B cell (primary cell): ENCODE measurements at regions not wholly inside any gene's neighbourhood (a gene's known extent, or its start where the extent isn't known, plus 50 kb on each side); places are given as distances from the start of the nearest gene placed in this dataset.

Source experiments
- ATAC-seq: fragments of 200-7000 bp; cut with Tn5 transposase; one replicate; pipeline ENCODE4 v1.10.0; 2021; ENCODE audit warnings: low read depth, mild to moderate bottlenecking, moderate number of reproducible peaks, moderate library complexity
- CTCF ChIA-PET: fragments of 350-600 bp; sonication (Branson Sonifier 250); formaldehyde crosslinking; loops from one replicate; lab custom pipeline; 2021; ENCODE audit warnings: antibody characterized with exemption, inconsistent platforms; lab: Charles Lee
- POLR2A ChIA-PET: fragments of 350-600 bp; sonication (Branson Sonifier 250); formaldehyde crosslinking; loops from one replicate; lab custom pipeline; 2021; ENCODE audit warnings: antibody characterized with exemption; lab: Charles Lee
- DNase-seq: peaks from one replicate; pipeline ENCODE4 v3.0.0; 2013
- H2AFZ ChIP-seq: 2 replicates; pipeline ENCODE4 v1.6.1; 2012; ENCODE audit warnings: mild to moderate bottlenecking, low read depth, low read length; ENCODE audit not compliant: insufficient read depth, poor library complexity, severe bottlenecking
- H3K27ac ChIP-seq, 2 donors: 1 replicate in 1 of 2; 2 replicates in 1 of 2; pipeline ENCODE4 v1.5.1; 2012 to 2013; ENCODE audit warnings: low read length in 2 of 2, mild to moderate bottlenecking in 2 of 2, moderate library complexity in 1 of 2
- H3K27me3 ChIP-seq, 4 experiments: fragments of 200-600 bp in 1 of 4; sonication (generic) in 1 of 4; replicated peaks in 1 of 4; 1 replicate in 2 of 4; 2 replicates in 2 of 4; pipeline versions ENCODE4 v1.6.1 to v1.7.0; 2013 to 2016; ENCODE audit warnings: low read length in 3 of 4, mild to moderate bottlenecking in 2 of 4, mixed read lengths in 1 of 4, moderate library complexity in 1 of 4; ENCODE audit not compliant: insufficient read depth in 4 of 4, control insufficient read depth in 3 of 4; ENCODE audit errors: control extremely low read depth in 1 of 4
- H3K36me3 ChIP-seq, 2 experiments: replicated peaks in 1 of 2; 1 replicate in 1 of 2; 2 replicates in 1 of 2; pipeline versions ENCODE4 v1.6.1 to v1.7.1; 2013; ENCODE audit warnings: low read length in 1 of 2; ENCODE audit not compliant: insufficient read depth in 2 of 2, control insufficient read depth in 1 of 2; ENCODE audit errors: control extremely low read depth in 1 of 2, extremely low read depth in 1 of 2
- H3K4me1 ChIP-seq, 2 donors: fragments of 200-600 bp in 1 of 2; sonication (generic) in 1 of 2; 1 replicate in 1 of 2; 2 replicates in 1 of 2; pipeline versions ENCODE4 v1.5.1 to v1.6.1; 2013 to 2017; ENCODE audit warnings: low read length in 2 of 2; ENCODE audit not compliant: control insufficient read depth in 2 of 2, insufficient read depth in 2 of 2
- H3K4me2 ChIP-seq: replicated peaks from 2 replicates; pipeline ENCODE3; 2012; ENCODE audit warnings: mild to moderate bottlenecking, low read depth, low read length; ENCODE audit not compliant: poor library complexity, severe bottlenecking
- H3K4me3 ChIP-seq, 5 experiments: fragments of 200-600 bp in 1 of 5; sonication (generic) in 1 of 5; 1 replicate in 3 of 5; 2 replicates in 2 of 5; pipeline versions ENCODE4 v1.5.1 to v1.7.0; 2011 to 2016; ENCODE audit warnings: low read length in 4 of 5, mild to moderate bottlenecking in 4 of 5, low read depth in 2 of 5, control low read depth in 1 of 5, moderate library complexity in 1 of 5; ENCODE audit not compliant: insufficient read depth in 1 of 5; ENCODE audit errors: control extremely low read depth in 1 of 5, extremely low read depth in 1 of 5
- H3K79me2 ChIP-seq: fragments of 200-600 bp; sonication (generic); one replicate; pipeline ENCODE4 v1.6.0; 2016; ENCODE audit warnings: low read length; ENCODE audit not compliant: control insufficient read depth, insufficient read depth
- H3K9ac ChIP-seq: fragments of 200-600 bp; sonication (generic); 2 replicates; pipeline ENCODE4 v1.6.1; 2017; ENCODE audit warnings: mild to moderate bottlenecking, low read length, moderate library complexity
- H3K9me3 ChIP-seq, 3 donors: one replicate each; pipeline versions ENCODE4 v1.6.1 to v1.7.1; 2013; ENCODE audit warnings: low read length in 2 of 3; ENCODE audit not compliant: control insufficient read depth in 2 of 3, insufficient read depth in 1 of 3; ENCODE audit errors: control extremely low read depth in 1 of 3
- H4K20me1 ChIP-seq: 2 replicates; pipeline ENCODE4 v1.6.0; 2012; ENCODE audit warnings: mild to moderate bottlenecking, low read length; ENCODE audit not compliant: insufficient read depth, control insufficient read depth, poor library complexity, severe bottlenecking
- H3K27ac Mint-ChIP-seq: one replicate; pipeline ENCODE4 v1.8.0; 2021; ENCODE audit warnings: mixed read lengths
- H3K27me3 Mint-ChIP-seq: one replicate; pipeline ENCODE4 v1.8.0; 2021; ENCODE audit warnings: mixed read lengths
- H3K4me1 Mint-ChIP-seq: one replicate; pipeline ENCODE4 v1.8.0; 2021; ENCODE audit warnings: mixed read lengths
- H3K4me3 Mint-ChIP-seq: one replicate; pipeline ENCODE4 v1.8.0; 2021; ENCODE audit warnings: mixed read lengths
- H3K9me3 Mint-ChIP-seq: one replicate; pipeline ENCODE4 v1.8.0; 2022; ENCODE audit warnings: mixed read lengths; ENCODE audit not compliant: insufficient read depth
- EZH2 ChIP-seq: IDR thresholded peaks from 2 replicates; pipeline ENCODE4 v1.6.1; 2012; ENCODE audit warnings: borderline replicate concordance, low read depth, mild to moderate bottlenecking, moderate library complexity, low read length; ENCODE audit not compliant: insufficient read depth, poor library complexity, severe bottlenecking
- WGBS: methylation state at CpG from one replicate; pipeline ENCODE4 v1.1.5; 2013; ENCODE audit warnings: missing lambda C conversion rate; ENCODE audit not compliant: insufficient coverage; 5-methylcytosine and 5-hydroxymethylcytosine counted together
- intact Hi-C: fragments of 100-400 bp; cut with micrococcal nuclease; formaldehyde crosslinking; loops from one replicate; pipeline ENCODE4 v1.10.0; 2022
- TF ChIP-seq, protein P1 (sequence below): fragments of 200-600 bp; IDR thresholded peaks from one replicate; pipeline ENCODE4 v1.8.0; 2022; ENCODE audit warnings: antibody characterized with exemption, mild to moderate bottlenecking

- ChIA-PET POLR2A (no interaction called here), CTCF (no interaction called here)
- Mint-ChIP-seq H3K27ac (no peak overlapping the region), H3K9me3 (no peaks in the 10 kb centered on the region), H3K4me1 (no peaks in the 10 kb centered on the region), H3K27me3 (no peaks in the 10 kb centered on the region), H3K4me3 (no peak overlapping the region)
- Histone ChIP-seq H3K4me2 (no peak overlapping the region), H3K9ac (no peak overlapping the region), H3K79me2 (no peaks in the 10 kb centered on the region), H3K4me3 (no peak overlapping the region), H3K27ac (no peak overlapping the region), H3K27me3 (no peaks in the 10 kb centered on the region), H2AFZ (no peak overlapping the region), H3K9me3 (no peaks in the 10 kb centered on the region), H3K4me1 (no peaks in the 10 kb centered on the region), H4K20me1 (no peaks in the 10 kb centered on the region), H3K36me3 (no peaks in the 10 kb centered on the region)
- DNase-seq, result no peak
- ATAC-seq, result no peak
- TF ChIP-seq, protein P1, sequence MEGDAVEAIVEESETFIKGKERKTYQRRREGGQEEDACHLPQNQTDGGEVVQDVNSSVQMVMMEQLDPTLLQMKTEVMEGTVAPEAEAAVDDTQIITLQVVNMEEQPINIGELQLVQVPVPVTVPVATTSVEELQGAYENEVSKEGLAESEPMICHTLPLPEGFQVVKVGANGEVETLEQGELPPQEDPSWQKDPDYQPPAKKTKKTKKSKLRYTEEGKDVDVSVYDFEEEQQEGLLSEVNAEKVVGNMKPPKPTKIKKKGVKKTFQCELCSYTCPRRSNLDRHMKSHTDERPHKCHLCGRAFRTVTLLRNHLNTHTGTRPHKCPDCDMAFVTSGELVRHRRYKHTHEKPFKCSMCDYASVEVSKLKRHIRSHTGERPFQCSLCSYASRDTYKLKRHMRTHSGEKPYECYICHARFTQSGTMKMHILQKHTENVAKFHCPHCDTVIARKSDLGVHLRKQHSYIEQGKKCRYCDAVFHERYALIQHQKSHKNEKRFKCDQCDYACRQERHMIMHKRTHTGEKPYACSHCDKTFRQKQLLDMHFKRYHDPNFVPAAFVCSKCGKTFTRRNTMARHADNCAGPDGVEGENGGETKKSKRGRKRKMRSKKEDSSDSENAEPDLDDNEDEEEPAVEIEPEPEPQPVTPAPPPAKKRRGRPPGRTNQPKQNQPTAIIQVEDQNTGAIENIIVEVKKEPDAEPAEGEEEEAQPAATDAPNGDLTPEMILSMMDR, result no peak
- TF ChIP-seq EZH2, result no peak
- no CpG with 5 or more reads among the region's 3 CpGs for WGBS
- intact Hi-C loops, result no loop called here
These were observed 245.6 kb upstream of the GOLIM4 start for GRCh38 chr3:168341192-168341815.

GRCh38 chr3:168338161-168338560 lies 242.4 kb upstream of the GOLIM4 start:
- H3K27me3 ChIP-seq, result no peaks in the 10 kb centered on the region
- H3K36me3 ChIP-seq, result no peaks in the 10 kb centered on the region
- WGBS, result no CpG with 5 or more reads among the region's 1 CpG
- ATAC-seq (no peak), DNase-seq (no peak)
- H3K27ac ChIP-seq, result no peak overlapping the region
- no peaks in the 10 kb centered on the region for H3K9me3 ChIP-seq
- no peaks in the 10 kb centered on the region for H3K79me2 ChIP-seq
- ChIA-PET CTCF (no interaction called here), POLR2A (no interaction called here)
- H3K9me3 Mint-ChIP-seq, result no peaks in the 10 kb centered on the region
- H3K4me1 Mint-ChIP-seq, result no peaks in the 10 kb centered on the region
- H3K9ac ChIP-seq, result no peak overlapping the region
- H3K4me2 ChIP-seq, result no peak overlapping the region
- H4K20me1 ChIP-seq, result no peaks in the 10 kb centered on the region
- intact Hi-C loops, result no loop called here
- no peak overlapping the region for H3K27ac Mint-ChIP-seq
- H3K4me3 Mint-ChIP-seq, result no peak overlapping the region
- TF ChIP-seq, protein P1, result no peak
- TF ChIP-seq EZH2, result no peak
- H3K27me3 Mint-ChIP-seq, result no peaks in the 10 kb centered on the region
- H3K4me3 ChIP-seq, result no peak overlapping the region
- no peaks in the 10 kb centered on the region for H3K4me1 ChIP-seq
- H2AFZ ChIP-seq, result no peak overlapping the region
